ENCODE measurements at regions not wholly inside any gene's neighbourhood (a gene's known extent, or its start where the extent isn't known, plus 50 kb on each side); places are given as distances from the start of the nearest gene placed in this dataset.

DNA sequence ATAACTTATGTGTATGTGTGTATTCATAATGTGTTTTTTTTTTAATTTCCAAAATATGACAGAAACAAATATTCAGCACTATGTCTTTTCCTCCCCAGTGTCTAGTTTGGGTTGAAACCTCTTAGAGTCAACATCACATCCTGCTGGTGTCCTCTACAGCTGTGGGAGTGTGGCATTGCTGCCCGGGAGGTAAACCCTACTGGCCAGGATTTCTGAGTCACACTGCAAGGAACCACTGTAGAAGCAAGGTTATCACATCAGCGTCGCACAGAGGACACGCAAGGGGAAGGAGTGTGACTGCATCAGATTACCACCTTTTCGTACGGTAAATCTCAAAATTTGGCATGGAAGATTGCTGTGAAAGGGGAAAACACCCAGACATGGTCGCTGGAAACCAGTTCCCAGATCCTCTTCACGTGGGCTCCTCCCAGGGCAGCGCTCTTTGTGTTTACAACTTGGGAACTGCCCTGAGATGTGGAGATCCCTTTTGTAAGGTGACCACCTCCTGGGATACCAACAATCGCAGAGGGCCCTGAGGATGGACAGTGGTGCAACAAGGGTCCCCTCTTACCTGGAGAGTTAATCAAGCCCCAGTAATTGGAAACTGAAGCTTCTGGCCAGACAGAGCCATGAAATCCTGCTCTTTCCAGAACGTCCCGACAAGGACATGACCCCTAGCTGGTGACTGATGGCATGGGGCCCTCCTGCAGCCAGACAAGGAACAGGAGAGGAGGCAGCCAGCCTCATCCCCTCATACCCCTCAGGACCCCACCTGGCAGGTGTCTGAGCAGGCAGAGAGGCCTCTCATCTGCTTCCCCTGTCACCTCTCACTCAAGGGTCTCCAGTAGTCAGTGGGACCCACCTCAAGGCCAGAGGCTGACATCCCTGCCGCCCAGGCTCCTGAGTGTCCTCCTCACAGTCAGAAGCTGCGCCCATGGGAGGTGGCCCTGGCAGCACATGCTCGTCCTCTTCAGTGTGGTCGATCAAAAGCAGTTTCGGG is 194.7 kb downstream of the MED10 start:
- H3K4me3 ChIP-seq (ENCODE audit: low read depth, low read length, poor library complexity, severe bottlenecking) = no peak overlapping the region
- H3K9me3 ChIP-seq (ENCODE audit: low read depth, low read length, poor library complexity, severe bottlenecking) = no peaks in the 10 kb centered on the region
- BruUV-seq (replicated peaks) = no TSS peak
- no peak for TF ChIP-seq EZH2 (IDR thresholded peaks at IDR 0.05; ENCODE audit: borderline replicate concordance, low read depth, low read length, poor library complexity, severe bottlenecking)
- TF ChIP-seq, protein P1, sequence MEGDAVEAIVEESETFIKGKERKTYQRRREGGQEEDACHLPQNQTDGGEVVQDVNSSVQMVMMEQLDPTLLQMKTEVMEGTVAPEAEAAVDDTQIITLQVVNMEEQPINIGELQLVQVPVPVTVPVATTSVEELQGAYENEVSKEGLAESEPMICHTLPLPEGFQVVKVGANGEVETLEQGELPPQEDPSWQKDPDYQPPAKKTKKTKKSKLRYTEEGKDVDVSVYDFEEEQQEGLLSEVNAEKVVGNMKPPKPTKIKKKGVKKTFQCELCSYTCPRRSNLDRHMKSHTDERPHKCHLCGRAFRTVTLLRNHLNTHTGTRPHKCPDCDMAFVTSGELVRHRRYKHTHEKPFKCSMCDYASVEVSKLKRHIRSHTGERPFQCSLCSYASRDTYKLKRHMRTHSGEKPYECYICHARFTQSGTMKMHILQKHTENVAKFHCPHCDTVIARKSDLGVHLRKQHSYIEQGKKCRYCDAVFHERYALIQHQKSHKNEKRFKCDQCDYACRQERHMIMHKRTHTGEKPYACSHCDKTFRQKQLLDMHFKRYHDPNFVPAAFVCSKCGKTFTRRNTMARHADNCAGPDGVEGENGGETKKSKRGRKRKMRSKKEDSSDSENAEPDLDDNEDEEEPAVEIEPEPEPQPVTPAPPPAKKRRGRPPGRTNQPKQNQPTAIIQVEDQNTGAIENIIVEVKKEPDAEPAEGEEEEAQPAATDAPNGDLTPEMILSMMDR (conservative IDR thresholded peaks at IDR 0.05; ENCODE audit: low read depth, low read length) = no peak
- no peaks in the 10 kb centered on the region for H3K4me1 ChIP-seq (ENCODE audit: insufficient read depth, low read length, poor library complexity, severe bottlenecking)
- POLR2A ChIA-PET (ENCODE audit: low non-redundant PET) = no interaction called here
- no peak for DNase-seq (ENCODE audit: low spot score)
- no peaks in the 10 kb centered on the region for H3K36me3 ChIP-seq (ENCODE audit: insufficient read depth, low read length, poor library complexity, severe bottlenecking)
- CTCF ChIA-PET = no interaction called here
- intact Hi-C loops (cut with micrococcal nuclease; ENCODE audit: unreplicated experiment) = no loop called here
- H3K27ac ChIP-seq (ENCODE audit: low read depth, low read length, poor library complexity, severe bottlenecking) = no peak overlapping the region
- H3K27me3 ChIP-seq (replicated peaks; ENCODE audit: insufficient read depth, low read depth, low read length, poor library complexity) = no peaks in the 10 kb centered on the region

DNA sequence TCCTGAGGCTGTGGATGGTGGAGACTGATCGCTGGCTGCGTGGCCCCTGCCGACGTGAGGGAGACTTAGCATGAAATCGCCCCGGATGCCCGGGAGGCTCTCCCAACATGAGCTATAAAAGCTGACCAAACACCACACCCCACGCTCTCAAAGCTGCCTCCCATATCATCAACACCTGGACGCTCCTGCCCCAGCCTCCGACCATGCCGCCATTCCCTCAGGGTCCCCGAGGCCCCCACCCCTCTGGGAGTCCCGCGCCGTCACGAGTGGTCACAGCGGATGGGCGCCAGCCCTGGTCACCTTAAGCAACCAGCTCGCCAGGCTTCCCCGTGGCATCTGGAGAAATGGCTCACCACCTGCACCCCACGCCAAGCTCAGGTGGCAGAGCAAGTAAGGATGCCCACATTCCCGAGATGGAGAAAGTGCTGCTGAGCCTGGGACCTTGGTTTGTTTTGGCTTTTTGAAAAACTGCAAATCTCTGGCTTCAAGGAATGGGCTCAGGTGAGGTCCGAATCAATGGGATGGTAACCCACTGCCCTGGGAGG is 196.0 kb downstream of the MED10 start:
- Histone ChIP-seq H3K9me3 (ENCODE audit: low read depth, low read length, poor library complexity, severe bottlenecking) (no peaks in the 10 kb centered on the region), H3K4me1 (ENCODE audit: insufficient read depth, low read length, poor library complexity, severe bottlenecking) (no peaks in the 10 kb centered on the region), H3K36me3 (ENCODE audit: insufficient read depth, low read length, poor library complexity, severe bottlenecking) (no peaks in the 10 kb centered on the region), H3K27ac (ENCODE audit: low read depth, low read length, poor library complexity, severe bottlenecking) (no peak overlapping the region), H3K27me3 (replicated peaks; ENCODE audit: insufficient read depth, low read depth, low read length, poor library complexity) (no peaks in the 10 kb centered on the region), H3K4me3 (ENCODE audit: low read depth, low read length, poor library complexity, severe bottlenecking) (no peak overlapping the region)
- intact Hi-C loops (cut with micrococcal nuclease; ENCODE audit: unreplicated experiment) = no loop called here
- BruUV-seq (replicated peaks) = no TSS peak
- CTCF ChIA-PET = no interaction called here
- no peak for DNase-seq (ENCODE audit: low spot score)
- TF ChIP-seq, protein P1 (conservative IDR thresholded peaks at IDR 0.05; ENCODE audit: low read depth, low read length) = no peak
- no peak for TF ChIP-seq EZH2 (IDR thresholded peaks at IDR 0.05; ENCODE audit: borderline replicate concordance, low read depth, low read length, poor library complexity, severe bottlenecking)
- POLR2A ChIA-PET (ENCODE audit: low non-redundant PET) = no interaction called here

DNA sequence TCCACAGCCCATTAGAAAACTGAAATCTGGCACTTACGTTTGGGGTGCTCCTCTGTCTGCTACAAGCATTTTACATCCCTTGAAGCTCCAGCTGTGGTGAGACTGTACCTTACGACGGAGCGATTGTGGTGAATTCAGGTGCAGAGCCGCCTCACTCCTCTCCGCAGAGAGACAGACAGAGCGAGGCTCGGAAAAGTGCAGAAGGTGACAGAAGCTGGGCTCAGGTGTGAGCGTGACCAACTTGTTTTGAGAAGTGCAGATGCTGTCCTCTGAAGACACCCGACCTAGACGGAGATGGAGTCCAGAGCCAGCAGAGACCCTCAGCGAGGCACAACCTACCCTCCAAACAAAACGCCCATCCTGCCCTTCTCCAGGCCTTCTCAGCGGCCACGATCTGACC is 196.5 kb downstream of the MED10 start:
- intact Hi-C loops (cut with micrococcal nuclease; ENCODE audit: unreplicated experiment) = no loop called here
- POLR2A ChIA-PET (ENCODE audit: low non-redundant PET) = no interaction called here

More for the DNA sequence above, 196.5 kb downstream of the MED10 start:
- Histone ChIP-seq H3K4me3 (ENCODE audit: low read depth, low read length, poor library complexity, severe bottlenecking) (no peak overlapping the region), H3K36me3 (ENCODE audit: insufficient read depth, low read length, poor library complexity, severe bottlenecking) (no peaks in the 10 kb centered on the region), H3K4me1 (ENCODE audit: insufficient read depth, low read length, poor library complexity, severe bottlenecking) (no peaks in the 10 kb centered on the region), H3K27ac (ENCODE audit: low read depth, low read length, poor library complexity, severe bottlenecking) (no peak overlapping the region), H3K9me3 (ENCODE audit: low read depth, low read length, poor library complexity, severe bottlenecking) (no peaks in the 10 kb centered on the region), H3K27me3 (replicated peaks; ENCODE audit: insufficient read depth, low read depth, low read length, poor library complexity) (no peaks in the 10 kb centered on the region)
- CTCF ChIA-PET = no interaction called here
- TF ChIP-seq, protein P1 (conservative IDR thresholded peaks at IDR 0.05; ENCODE audit: low read depth, low read length) = no peak
- TF ChIP-seq EZH2 (IDR thresholded peaks at IDR 0.05; ENCODE audit: borderline replicate concordance, low read depth, low read length, poor library complexity, severe bottlenecking) = no peak
- no TSS peak for BruUV-seq (replicated peaks)
- DNase-seq (ENCODE audit: low spot score) = no peak
